HG03565 (cell line): ENCODE measurements at regions not wholly inside any gene's neighbourhood (a gene's known extent, or its start where the extent isn't known, plus 50 kb on each side); places are given as distances from the start of the nearest gene placed in this dataset.
"Not testable (repeated sequence)": the region's sequence is repeated elsewhere in the genome, so short reads cannot be mapped to it uniquely, and the experiment has no call there.

Experiments
- ATAC-seq: cut with Tn5 transposase; IDR thresholded peaks from one replicate; pipeline ENCODE4 v1.9.1; 2021; ENCODE audit warnings: mild to moderate bottlenecking, moderate library complexity; ENCODE audit not compliant: unreplicated experiment

DNA sequence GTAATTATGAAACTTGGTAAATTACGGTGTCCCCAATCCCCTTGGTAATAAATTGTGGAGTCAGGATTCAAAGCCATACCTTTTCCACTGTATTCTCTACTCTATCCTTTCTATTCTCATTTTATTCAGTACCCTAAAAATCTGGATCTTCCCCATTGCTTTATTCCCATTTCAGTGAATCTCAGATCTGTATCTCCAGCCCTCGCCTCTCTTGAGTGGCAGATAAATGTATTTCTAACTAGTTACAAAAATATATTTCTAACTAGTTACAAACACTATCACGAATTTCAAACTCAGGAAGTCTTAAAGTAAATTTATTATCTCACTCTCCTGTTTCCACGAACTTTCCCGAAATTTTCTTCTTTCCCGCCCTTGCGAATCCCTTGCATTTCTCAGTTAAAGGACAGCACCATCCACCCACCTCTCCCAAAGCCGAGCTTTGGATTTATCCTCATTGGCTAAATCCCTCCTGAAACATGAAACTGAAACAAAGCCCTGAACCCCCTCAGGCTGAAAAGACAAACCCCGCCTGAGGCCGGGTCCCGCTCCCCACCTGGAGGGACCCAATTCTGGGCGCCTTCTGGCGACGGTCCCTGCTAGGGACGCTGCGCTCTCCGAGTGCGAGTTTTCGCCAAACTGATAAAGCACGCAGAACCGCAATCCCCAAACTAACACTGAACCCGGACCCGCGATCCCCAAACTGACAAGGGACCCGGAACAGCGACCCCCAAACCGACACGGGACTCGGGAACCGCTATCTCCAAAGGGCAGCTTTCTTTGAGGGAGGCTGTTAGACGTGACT lies 164.3 kb upstream of the PABPC3 start:
- no peak for ATAC-seq

DNA sequence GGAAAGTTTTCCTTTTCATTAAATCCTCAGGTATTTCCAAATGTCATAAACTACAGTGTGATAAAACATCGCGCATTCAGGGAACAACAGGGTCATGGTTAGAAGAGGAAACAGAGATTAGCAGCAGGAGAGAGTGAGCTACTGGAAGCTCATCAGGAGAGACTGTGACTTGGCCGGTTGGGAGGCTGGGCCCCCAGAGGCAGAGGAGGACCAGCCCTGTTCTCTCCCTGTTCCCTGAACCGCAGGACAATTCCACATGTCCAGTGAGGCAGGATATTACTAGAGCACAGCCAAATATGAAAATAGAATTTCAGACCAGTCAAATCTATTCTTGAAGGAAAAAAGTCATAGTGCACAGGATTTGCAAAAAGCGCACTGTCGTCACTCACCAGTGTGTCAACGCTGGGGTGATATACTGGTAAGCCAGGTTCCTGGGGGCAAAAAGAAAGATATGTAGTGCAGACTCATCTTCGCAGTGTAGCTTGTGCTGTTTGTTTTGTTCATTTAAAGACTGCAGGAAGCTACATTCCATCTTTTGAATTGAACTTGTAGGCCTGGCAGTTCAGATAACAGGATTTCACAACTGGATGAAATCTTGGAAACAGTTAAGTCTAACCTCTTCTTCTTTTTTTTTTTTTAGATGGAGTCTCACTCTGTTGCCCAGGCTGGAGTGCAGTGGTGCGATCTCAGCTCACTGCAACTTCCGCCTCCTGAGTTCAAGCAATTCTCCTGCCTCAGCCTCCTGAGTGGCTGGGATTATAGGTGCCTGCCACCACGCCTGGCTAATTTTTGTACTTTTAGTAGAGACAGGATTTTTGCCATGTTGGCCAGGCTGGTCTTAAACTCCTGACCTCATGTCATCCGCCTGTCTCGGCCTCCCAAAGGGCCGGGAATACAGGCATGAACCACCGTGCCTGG lies 162.6 kb upstream of the PABPC3 start:
- ATAC-seq, result not testable (repeated sequence)

DNA sequence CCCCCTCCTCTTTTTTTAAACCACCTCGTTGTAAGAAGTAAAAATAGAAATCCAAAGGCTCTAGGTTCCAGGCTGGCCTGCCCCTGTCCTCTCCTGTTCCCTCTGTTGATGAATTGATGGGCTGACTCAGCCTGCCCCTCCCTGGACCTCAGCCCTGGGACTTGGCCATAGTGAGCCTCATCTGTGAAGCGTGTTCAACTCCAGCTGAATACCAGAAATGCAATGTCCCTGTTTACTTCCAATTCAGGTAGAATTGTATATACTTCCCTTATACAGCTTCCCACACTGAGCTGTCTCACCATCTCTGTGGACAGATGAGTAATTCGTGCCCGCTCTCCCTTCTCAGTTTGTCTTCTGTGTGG lies 161.9 kb upstream of the PABPC3 start:
- not testable (repeated sequence) for ATAC-seq

GRCh38 chr13:24938966-24939365 lies 157.0 kb upstream of the PABPC3 start:
- ATAC-seq, result no peak

- ATAC-seq, result not testable (repeated sequence)
These were observed 154.8 kb upstream of the PABPC3 start for GRCh38 chr13:24941023-24941713.

GRCh38 chr13:24943136-24943535 lies 152.8 kb upstream of the PABPC3 start:
- no peak for ATAC-seq

- not testable (repeated sequence) for ATAC-seq
These were observed 151.9 kb upstream of the PABPC3 start for GRCh38 chr13:24944073-24944472.

- not testable (repeated sequence) for ATAC-seq
These were observed 147.0 kb upstream of the PABPC3 start for GRCh38 chr13:24948977-24949376.

GRCh38 chr13:24950611-24951010 lies 145.3 kb upstream of the PABPC3 start:
- not testable (repeated sequence) for ATAC-seq

DNA sequence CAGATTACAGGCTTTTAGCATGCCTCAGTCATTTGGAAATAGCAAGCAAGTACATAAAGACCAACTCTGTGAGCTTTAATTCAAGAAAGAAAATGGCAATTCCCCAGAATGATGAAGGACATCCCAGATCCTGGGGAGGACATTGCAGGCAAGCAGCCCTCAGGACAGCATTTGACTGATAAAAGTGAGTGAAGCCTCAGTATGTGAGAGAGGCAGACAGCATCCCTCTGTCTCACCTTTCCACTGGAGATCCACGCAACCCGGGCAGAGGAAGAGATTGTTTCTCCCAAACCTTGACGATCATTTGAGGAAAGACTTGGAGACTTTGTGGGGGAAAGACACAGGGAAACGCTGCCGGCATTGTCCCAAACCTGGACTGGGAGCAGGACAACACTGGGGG lies 128.0 kb upstream of the PABPC3 start:
- not testable (repeated sequence) for ATAC-seq

GRCh38 chr13:24968416-24968815 lies 127.5 kb upstream of the PABPC3 start:
- ATAC-seq, result not testable (repeated sequence)

DNA sequence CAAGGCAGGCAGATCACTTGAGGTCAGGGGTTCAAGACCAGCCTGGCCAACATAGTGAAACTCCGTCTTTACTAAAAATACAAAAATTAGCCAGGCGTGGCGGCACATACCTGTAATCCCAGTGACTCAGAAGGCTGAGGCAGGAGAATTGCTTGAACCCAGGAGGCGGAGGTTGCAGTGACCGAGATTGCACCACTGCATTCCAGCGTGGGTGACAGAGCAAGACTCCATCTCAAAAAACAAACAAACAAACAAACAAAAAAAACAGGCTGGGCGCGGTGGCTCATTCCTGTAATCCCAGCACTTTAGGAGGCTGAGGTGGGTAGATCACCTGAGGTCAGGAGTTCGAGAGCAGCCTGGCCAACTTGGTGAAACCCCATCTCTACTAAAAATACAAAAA lies 122.8 kb upstream of the PABPC3 start:
- not testable (repeated sequence) for ATAC-seq

GRCh38 chr13:24981181-24981803 lies 114.6 kb upstream of the PABPC3 start:
- ATAC-seq, result not testable (repeated sequence)

- no peak for ATAC-seq
These were observed 113.5 kb upstream of the PABPC3 start for GRCh38 chr13:24982333-24982999.

DNA sequence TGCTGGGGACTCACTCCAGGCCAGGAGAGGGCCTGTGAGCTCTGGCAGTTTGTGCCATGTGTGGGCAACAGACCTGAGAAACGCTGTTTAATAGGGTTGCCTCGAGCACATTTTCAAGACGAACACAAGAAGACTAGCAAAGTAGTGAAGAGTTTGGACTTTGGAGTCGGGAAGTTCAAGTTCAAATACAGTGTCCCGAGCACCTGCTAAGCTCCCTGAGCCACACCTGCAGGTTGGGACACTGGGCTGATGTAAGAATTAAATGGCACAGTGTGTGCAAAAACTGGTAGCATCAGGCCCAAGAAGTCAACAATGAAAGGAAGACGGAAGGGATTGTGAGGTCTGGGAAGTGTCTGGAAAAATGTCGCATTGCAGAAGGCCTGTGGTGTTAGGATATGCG lies 112.8 kb upstream of the PABPC3 start:
- ATAC-seq, result no peak

GRCh38 chr13:24984134-24984533 lies 111.8 kb upstream of the PABPC3 start:
- no peak for ATAC-seq

DNA sequence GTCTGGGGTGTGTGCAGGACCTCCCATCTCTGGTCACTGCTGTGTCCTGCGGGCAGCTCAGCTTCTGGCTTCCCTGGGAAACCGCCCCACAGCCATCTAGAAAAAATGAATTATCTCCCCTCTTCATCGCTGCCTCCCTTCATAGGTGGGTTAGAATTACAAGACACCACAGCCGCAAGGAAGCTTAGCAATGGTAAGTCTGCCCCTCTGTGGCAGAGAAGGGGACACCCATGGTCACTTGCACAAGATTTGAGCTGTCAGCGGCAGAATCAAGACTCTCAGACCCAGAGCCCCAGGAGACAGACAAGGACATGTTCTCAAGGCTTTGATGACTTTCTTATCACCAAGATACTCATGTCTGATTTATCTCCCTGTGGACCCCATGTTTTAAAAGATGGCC lies 110.8 kb upstream of the PABPC3 start:
- no peak for ATAC-seq

DNA sequence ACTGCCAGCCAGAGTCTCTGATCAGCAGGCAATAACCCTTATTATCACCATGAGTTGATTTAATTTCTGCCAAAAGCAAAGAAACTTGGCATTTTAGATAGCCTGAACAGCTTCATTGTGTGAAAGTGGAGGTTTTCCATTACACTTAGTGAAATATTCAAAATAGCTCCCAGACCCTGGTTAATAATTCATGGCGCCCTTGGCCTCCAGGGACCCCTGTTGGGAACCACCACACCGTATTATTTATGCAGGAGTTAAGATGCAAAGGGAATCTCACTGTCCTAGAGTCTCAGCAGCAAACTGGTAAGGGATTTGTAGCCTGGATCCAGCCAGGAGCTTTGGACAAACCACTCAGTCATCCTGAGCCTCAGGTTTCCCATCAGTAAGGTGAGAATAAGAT lies 110.0 kb upstream of the PABPC3 start:
- no peak for ATAC-seq

DNA sequence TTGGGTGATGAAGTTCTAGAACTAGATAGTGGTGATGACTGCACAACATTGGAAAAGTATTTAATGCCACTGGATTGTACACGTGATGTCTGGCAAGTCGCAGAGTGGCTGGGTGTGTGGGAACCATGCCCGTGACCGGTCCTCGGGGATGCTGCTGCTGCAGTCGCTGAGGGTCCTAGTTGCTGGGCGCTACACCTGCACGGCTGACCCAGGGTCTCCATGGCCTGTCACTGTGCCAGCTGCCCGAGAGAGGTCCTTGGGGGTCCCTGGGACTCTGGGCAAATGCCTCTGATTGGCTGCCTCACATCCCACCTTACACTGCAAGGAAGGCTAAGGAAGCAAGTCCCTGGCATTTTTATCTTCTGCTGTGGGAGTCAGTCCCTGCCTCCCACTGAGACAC lies 109.1 kb upstream of the PABPC3 start:
- no peak for ATAC-seq

- ATAC-seq, result not testable (repeated sequence)
These were observed 106.0 kb upstream of the PABPC3 start for GRCh38 chr13:24989959-24990358.
